HepG2 (cell line): ENCODE measurements at regions not wholly inside any gene's neighbourhood (a gene's known extent, or its start where the extent isn't known, plus 50 kb on each side); places are given as distances from the start of the nearest gene placed in this dataset.

Experiments used
- AGO2 ChIP-seq: fragments of 200-400 bp; formaldehyde crosslinking; optimal IDR thresholded peaks from 2 replicates; pipeline ENCODE3; 2017; ENCODE audit warnings: mild to moderate bottlenecking, low read depth, low read length, moderate library complexity
- CEBPG ChIP-seq: IDR thresholded peaks from 2 replicates; pipeline ENCODE4 v1.6.1; 2016
- FOXJ3 ChIP-seq: sonication (generic); formaldehyde crosslinking; IDR thresholded peaks from 2 replicates; pipeline ENCODE4 v1.4.0; 2020; ENCODE audit warnings: missing genetic modification reagents, mild to moderate bottlenecking, borderline replicate concordance
- KLF16 ChIP-seq, 2 experiments: sonication (generic) in 1 of 2; formaldehyde crosslinking in 1 of 2; IDR thresholded peaks; 2 replicates each; pipeline versions ENCODE4 v1.6.1 to v1.8.0; 2016 to 2023; ENCODE audit warnings: missing genetic modification reagents in 2 of 2, missing compliant biosample characterization in 1 of 2
- SETDB1 ChIP-seq: sonication (generic); formaldehyde crosslinking; IDR thresholded peaks from 2 replicates; pipeline ENCODE4 v1.5.1; 2020; ENCODE audit warnings: missing genetic modification reagents, mild to moderate bottlenecking, borderline replicate concordance
- STAG1 ChIP-seq: sonication (generic); formaldehyde crosslinking; IDR thresholded peaks from 2 replicates; pipeline ENCODE4 v1.4.0; 2020; ENCODE audit warnings: missing genetic modification reagents
- TBX3 ChIP-seq: fragments of 450-650 bp; IDR thresholded peaks from 2 replicates; pipeline ENCODE4 v1.6.1; 2017; ENCODE audit warnings: antibody characterized with exemption, mild to moderate bottlenecking, inconsistent platforms, borderline replicate concordance
- ZFX ChIP-seq: sonication (generic); formaldehyde crosslinking; IDR thresholded peaks from 2 replicates; pipeline ENCODE4 v1.4.0; 2020; ENCODE audit warnings: mild to moderate bottlenecking, low read depth, missing genetic modification reagents, moderate library complexity
- ZNF549 ChIP-seq: sonication (generic); formaldehyde crosslinking; IDR thresholded peaks from 2 replicates; pipeline ENCODE4 v1.5.0; 2020; ENCODE audit warnings: missing genetic modification reagents
- ZNF556 ChIP-seq: sonication (generic); formaldehyde crosslinking; IDR thresholded peaks from 2 replicates; pipeline ENCODE4 v1.4.0; 2020; ENCODE audit warnings: mild to moderate bottlenecking, missing genetic modification reagents, borderline replicate concordance
- ZNF773 ChIP-seq: sonication (generic); formaldehyde crosslinking; IDR thresholded peaks from 2 replicates; pipeline ENCODE4 v1.4.0; 2020; ENCODE audit warnings: missing genetic modification reagents, borderline replicate concordance
- TF ChIP-seq, protein P1 (sequence below): sonication (generic); formaldehyde crosslinking; IDR thresholded peaks from 2 replicates; pipeline ENCODE4 v1.4.0; 2020; ENCODE audit warnings: missing genetic modification reagents
- TF ChIP-seq, protein P2 (sequence below): sonication (generic); formaldehyde crosslinking; IDR thresholded peaks from 2 replicates; pipeline ENCODE4 v1.5.1; 2020; ENCODE audit warnings: mild to moderate bottlenecking, missing genetic modification reagents, moderate library complexity
- TF ChIP-seq, protein P3 (sequence below): sonication (generic); formaldehyde crosslinking; IDR thresholded peaks from 2 replicates; pipeline ENCODE4 v1.5.0; 2020; ENCODE audit warnings: mild to moderate bottlenecking, missing genetic modification reagents, moderate library complexity
- TF ChIP-seq, protein P4 (sequence below): sonication (generic); formaldehyde crosslinking; conservative IDR thresholded peaks from 2 replicates; pipeline ENCODE4 v1.8.1; 2023; ENCODE audit warnings: missing genetic modification reagents
- TF ChIP-seq, protein P5 (sequence below): sonication (generic); formaldehyde crosslinking; IDR thresholded peaks from 2 replicates; pipeline ENCODE4 v1.4.0; 2020; ENCODE audit warnings: missing genetic modification reagents

DNA sequence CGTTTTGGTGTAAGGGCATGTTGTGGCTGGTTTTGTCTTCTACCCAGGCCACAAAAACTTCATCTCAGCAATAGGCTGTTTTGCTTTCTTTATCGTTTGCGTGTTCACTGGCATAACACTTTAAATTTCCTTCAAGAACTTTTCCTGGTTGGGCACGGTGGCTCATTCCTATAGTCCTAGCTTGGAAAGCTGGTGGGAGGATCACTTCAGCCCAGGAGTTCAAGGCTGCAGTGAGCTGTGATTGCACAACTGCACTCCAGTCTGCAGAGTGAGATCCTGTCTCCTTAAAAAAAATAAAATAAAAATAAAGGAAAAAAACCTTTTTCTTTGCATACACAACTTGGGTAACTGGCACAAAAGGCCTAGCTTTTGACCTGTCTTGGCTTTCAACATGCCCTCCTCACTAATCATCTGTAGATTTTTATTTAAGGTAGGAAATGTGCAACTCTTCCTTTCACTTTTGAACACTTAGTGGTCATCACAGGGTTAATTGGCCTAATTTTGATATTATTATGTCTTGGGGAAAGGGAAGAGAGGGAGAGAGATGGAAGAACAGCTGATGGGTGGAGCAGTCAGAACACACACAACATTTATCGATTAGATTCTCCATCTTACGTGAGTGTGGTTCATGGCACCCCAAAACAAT lies 78.9 kb upstream of the PSMA6 start (continued):
- TF ChIP-seq, protein P1, sequence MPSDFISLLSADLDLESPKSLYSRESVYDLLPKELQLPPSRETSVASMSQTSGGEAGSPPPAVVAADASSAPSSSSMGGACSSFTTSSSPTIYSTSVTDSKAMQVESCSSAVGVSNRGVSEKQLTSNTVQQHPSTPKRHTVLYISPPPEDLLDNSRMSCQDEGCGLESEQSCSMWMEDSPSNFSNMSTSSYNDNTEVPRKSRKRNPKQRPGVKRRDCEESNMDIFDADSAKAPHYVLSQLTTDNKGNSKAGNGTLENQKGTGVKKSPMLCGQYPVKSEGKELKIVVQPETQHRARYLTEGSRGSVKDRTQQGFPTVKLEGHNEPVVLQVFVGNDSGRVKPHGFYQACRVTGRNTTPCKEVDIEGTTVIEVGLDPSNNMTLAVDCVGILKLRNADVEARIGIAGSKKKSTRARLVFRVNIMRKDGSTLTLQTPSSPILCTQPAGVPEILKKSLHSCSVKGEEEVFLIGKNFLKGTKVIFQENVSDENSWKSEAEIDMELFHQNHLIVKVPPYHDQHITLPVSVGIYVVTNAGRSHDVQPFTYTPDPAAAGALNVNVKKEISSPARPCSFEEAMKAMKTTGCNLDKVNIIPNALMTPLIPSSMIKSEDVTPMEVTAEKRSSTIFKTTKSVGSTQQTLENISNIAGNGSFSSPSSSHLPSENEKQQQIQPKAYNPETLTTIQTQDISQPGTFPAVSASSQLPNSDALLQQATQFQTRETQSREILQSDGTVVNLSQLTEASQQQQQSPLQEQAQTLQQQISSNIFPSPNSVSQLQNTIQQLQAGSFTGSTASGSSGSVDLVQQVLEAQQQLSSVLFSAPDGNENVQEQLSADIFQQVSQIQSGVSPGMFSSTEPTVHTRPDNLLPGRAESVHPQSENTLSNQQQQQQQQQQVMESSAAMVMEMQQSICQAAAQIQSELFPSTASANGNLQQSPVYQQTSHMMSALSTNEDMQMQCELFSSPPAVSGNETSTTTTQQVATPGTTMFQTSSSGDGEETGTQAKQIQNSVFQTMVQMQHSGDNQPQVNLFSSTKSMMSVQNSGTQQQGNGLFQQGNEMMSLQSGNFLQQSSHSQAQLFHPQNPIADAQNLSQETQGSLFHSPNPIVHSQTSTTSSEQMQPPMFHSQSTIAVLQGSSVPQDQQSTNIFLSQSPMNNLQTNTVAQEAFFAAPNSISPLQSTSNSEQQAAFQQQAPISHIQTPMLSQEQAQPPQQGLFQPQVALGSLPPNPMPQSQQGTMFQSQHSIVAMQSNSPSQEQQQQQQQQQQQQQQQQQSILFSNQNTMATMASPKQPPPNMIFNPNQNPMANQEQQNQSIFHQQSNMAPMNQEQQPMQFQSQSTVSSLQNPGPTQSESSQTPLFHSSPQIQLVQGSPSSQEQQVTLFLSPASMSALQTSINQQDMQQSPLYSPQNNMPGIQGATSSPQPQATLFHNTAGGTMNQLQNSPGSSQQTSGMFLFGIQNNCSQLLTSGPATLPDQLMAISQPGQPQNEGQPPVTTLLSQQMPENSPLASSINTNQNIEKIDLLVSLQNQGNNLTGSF (CRISPR knock-in tag), result no peak
- TF ChIP-seq ZNF549 (no peak), ZNF556 (CRISPR knock-in tag) (no peak), KLF16 (CRISPR knock-in tag; IDR thresholded peaks at IDR 0.05) (no peak), SETDB1 (no peak), TBX3 (no peak), ZFX (CRISPR knock-in tag) (0 out of 2 replicates have a peak, but pooled peaks have one; percentile 24), STAG1 (no peak), AGO2 (no peak), ZNF773 (no peak), CEBPG (CRISPR knock-in tag) (peak; percentile 98), FOXJ3 (CRISPR knock-in tag) (no peak)
- TF ChIP-seq, protein P2, sequence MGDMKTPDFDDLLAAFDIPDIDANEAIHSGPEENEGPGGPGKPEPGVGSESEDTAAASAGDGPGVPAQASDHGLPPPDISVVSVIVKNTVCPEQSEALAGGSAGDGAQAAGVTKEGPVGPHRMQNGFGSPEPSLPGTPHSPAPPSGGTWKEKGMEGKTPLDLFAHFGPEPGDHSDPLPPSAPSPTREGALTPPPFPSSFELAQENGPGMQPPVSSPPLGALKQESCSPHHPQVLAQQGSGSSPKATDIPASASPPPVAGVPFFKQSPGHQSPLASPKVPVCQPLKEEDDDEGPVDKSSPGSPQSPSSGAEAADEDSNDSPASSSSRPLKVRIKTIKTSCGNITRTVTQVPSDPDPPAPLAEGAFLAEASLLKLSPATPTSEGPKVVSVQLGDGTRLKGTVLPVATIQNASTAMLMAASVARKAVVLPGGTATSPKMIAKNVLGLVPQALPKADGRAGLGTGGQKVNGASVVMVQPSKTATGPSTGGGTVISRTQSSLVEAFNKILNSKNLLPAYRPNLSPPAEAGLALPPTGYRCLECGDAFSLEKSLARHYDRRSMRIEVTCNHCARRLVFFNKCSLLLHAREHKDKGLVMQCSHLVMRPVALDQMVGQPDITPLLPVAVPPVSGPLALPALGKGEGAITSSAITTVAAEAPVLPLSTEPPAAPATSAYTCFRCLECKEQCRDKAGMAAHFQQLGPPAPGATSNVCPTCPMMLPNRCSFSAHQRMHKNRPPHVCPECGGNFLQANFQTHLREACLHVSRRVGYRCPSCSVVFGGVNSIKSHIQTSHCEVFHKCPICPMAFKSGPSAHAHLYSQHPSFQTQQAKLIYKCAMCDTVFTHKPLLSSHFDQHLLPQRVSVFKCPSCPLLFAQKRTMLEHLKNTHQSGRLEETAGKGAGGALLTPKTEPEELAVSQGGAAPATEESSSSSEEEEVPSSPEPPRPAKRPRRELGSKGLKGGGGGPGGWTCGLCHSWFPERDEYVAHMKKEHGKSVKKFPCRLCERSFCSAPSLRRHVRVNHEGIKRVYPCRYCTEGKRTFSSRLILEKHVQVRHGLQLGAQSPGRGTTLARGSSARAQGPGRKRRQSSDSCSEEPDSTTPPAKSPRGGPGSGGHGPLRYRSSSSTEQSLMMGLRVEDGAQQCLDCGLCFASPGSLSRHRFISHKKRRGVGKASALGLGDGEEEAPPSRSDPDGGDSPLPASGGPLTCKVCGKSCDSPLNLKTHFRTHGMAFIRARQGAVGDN (CRISPR knock-in tag), result no peak
- TF ChIP-seq, protein P3, sequence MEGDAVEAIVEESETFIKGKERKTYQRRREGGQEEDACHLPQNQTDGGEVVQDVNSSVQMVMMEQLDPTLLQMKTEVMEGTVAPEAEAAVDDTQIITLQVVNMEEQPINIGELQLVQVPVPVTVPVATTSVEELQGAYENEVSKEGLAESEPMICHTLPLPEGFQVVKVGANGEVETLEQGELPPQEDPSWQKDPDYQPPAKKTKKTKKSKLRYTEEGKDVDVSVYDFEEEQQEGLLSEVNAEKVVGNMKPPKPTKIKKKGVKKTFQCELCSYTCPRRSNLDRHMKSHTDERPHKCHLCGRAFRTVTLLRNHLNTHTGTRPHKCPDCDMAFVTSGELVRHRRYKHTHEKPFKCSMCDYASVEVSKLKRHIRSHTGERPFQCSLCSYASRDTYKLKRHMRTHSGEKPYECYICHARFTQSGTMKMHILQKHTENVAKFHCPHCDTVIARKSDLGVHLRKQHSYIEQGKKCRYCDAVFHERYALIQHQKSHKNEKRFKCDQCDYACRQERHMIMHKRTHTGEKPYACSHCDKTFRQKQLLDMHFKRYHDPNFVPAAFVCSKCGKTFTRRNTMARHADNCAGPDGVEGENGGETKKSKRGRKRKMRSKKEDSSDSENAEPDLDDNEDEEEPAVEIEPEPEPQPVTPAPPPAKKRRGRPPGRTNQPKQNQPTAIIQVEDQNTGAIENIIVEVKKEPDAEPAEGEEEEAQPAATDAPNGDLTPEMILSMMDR, result no peak
- TF ChIP-seq, protein P4, sequence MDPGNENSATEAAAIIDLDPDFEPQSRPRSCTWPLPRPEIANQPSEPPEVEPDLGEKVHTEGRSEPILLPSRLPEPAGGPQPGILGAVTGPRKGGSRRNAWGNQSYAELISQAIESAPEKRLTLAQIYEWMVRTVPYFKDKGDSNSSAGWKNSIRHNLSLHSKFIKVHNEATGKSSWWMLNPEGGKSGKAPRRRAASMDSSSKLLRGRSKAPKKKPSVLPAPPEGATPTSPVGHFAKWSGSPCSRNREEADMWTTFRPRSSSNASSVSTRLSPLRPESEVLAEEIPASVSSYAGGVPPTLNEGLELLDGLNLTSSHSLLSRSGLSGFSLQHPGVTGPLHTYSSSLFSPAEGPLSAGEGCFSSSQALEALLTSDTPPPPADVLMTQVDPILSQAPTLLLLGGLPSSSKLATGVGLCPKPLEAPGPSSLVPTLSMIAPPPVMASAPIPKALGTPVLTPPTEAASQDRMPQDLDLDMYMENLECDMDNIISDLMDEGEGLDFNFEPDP (CRISPR knock-in tag), result no peak
- TF ChIP-seq, protein P5, sequence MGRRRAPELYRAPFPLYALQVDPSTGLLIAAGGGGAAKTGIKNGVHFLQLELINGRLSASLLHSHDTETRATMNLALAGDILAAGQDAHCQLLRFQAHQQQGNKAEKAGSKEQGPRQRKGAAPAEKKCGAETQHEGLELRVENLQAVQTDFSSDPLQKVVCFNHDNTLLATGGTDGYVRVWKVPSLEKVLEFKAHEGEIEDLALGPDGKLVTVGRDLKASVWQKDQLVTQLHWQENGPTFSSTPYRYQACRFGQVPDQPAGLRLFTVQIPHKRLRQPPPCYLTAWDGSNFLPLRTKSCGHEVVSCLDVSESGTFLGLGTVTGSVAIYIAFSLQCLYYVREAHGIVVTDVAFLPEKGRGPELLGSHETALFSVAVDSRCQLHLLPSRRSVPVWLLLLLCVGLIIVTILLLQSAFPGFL, result no peak
